ENCODE measurements at regions not wholly inside any gene's neighbourhood (a gene's known extent, or its start where the extent isn't known, plus 50 kb on each side); places are given as distances from the start of the nearest gene placed in this dataset.

GRCh38 chr16:6541267-6541666, 791.4 kb upstream of the RBFOX1 start:
- TF ChIP-seq, protein P1, sequence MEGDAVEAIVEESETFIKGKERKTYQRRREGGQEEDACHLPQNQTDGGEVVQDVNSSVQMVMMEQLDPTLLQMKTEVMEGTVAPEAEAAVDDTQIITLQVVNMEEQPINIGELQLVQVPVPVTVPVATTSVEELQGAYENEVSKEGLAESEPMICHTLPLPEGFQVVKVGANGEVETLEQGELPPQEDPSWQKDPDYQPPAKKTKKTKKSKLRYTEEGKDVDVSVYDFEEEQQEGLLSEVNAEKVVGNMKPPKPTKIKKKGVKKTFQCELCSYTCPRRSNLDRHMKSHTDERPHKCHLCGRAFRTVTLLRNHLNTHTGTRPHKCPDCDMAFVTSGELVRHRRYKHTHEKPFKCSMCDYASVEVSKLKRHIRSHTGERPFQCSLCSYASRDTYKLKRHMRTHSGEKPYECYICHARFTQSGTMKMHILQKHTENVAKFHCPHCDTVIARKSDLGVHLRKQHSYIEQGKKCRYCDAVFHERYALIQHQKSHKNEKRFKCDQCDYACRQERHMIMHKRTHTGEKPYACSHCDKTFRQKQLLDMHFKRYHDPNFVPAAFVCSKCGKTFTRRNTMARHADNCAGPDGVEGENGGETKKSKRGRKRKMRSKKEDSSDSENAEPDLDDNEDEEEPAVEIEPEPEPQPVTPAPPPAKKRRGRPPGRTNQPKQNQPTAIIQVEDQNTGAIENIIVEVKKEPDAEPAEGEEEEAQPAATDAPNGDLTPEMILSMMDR (IDR thresholded peaks at IDR 0.05) = no peak
- TF ChIP-seq POLR2A (IDR thresholded peaks at IDR 0.05) = no peak
